ENCODE measurements at regions not wholly inside any gene's neighbourhood (a gene's known extent, or its start where the extent isn't known, plus 50 kb on each side); places are given as distances from the start of the nearest gene placed in this dataset.

GRCh38 chr3:26049951-26050350 is 260.1 kb downstream of the OXSM start:
- no peak for DNase-seq (ENCODE audit: low read depth)
- TF ChIP-seq CTCF (conservative IDR thresholded peaks at IDR 0.05; ENCODE audit: low read length) = no peak
- no peak overlapping the region for H3K4me3 ChIP-seq (ENCODE audit: low read length)

GRCh38 chr3:26050776-26051175 is 260.9 kb downstream of the OXSM start:
- no peak for DNase-seq (ENCODE audit: low read depth)
- no peak overlapping the region for H3K4me3 ChIP-seq (ENCODE audit: low read length)

GRCh38 chr3:26058901-26059321 is 269.0 kb downstream of the OXSM start:
- no peak for TF ChIP-seq CTCF (conservative IDR thresholded peaks at IDR 0.05; ENCODE audit: low read length)
- H3K4me3 ChIP-seq (ENCODE audit: low read length) = no peak overlapping the region
- DNase-seq (ENCODE audit: low read depth) = no peak

More at GRCh38 chr3:26050776-26051175, 260.9 kb downstream of the OXSM start:
- no peak for TF ChIP-seq CTCF (conservative IDR thresholded peaks at IDR 0.05; ENCODE audit: low read length)

- no peak for TF ChIP-seq CTCF (conservative IDR thresholded peaks at IDR 0.05; ENCODE audit: low read length)
- no peak overlapping the region for H3K4me3 ChIP-seq (ENCODE audit: low read length)
- DNase-seq (ENCODE audit: low read depth) = no peak
These were observed 272.1 kb downstream of the OXSM start for GRCh38 chr3:26061947-26062346.

- no peak for DNase-seq (ENCODE audit: low read depth)
- TF ChIP-seq CTCF (conservative IDR thresholded peaks at IDR 0.05; ENCODE audit: low read length) = no peak
- no peak overlapping the region for H3K4me3 ChIP-seq (ENCODE audit: low read length)
These were observed 274.4 kb downstream of the OXSM start for GRCh38 chr3:26064297-26064696.

- TF ChIP-seq CTCF (conservative IDR thresholded peaks at IDR 0.05; ENCODE audit: low read length) = no peak
- no peak overlapping the region for H3K4me3 ChIP-seq (ENCODE audit: low read length)
- no peak for DNase-seq (ENCODE audit: low read depth)
These were observed 279.0 kb downstream of the OXSM start for GRCh38 chr3:26068890-26069289.

GRCh38 chr3:26070854-26071253 is 281.0 kb downstream of the OXSM start:
- TF ChIP-seq CTCF (conservative IDR thresholded peaks at IDR 0.05; ENCODE audit: low read length) = no peak
- H3K4me3 ChIP-seq (ENCODE audit: low read length) = no peak overlapping the region
- no peak for DNase-seq (ENCODE audit: low read depth)
